Neural progenitor cell (in vitro differentiated cells): ENCODE measurements at regions not wholly inside any gene's neighbourhood (a gene's known extent, or its start where the extent isn't known, plus 50 kb on each side); places are given as distances from the start of the nearest gene placed in this dataset.
"Not testable (repeated sequence)": the region's sequence is repeated elsewhere in the genome, so short reads cannot be mapped to it uniquely, and the experiment has no call there.

Experiments
- CTCF ChIP-seq: fragments of 200-600 bp; sonication (generic); IDR thresholded peaks from 2 replicates; pipeline ENCODE4 v1.5.1; 2017; ENCODE audit warnings: antibody characterized with exemption, mild to moderate bottlenecking
- EZH2 ChIP-seq: fragments of 200-600 bp; sonication (generic); IDR thresholded peaks from 2 replicates; pipeline ENCODE4 v1.6.1; 2017; ENCODE audit warnings: antibody characterized with exemption, mild to moderate bottlenecking, moderate library complexity
- EZH2phosphoT487 ChIP-seq: fragments of 200-600 bp; sonication (generic); IDR thresholded peaks from 2 replicates; pipeline ENCODE4 v1.6.1; 2017; ENCODE audit warnings: antibody characterized with exemption

- TF ChIP-seq CTCF, EZH2phosphoT487, EZH2: not testable (repeated sequence)
Observed at GRCh38 chr2:87414331-87414730, 333.6 kb upstream of the PLGLB2 start.
